Panc1 (cell line): ENCODE measurements at regions not wholly inside any gene's neighbourhood (a gene's known extent, or its start where the extent isn't known, plus 50 kb on each side); places are given as distances from the start of the nearest gene placed in this dataset.

Experiments used
- ATAC-seq: fragments of 200-7000 bp; cut with Tn5 transposase; 2 replicates; pipeline ENCODE4 v1.9.1; 2020; ENCODE audit warnings: mild to moderate bottlenecking, moderate library complexity
- BruUV-seq: library from RNA; stranded (reverse); fragments of 400-500 nt; replicated peaks from 2 replicates; lab custom pipeline; 2021; lab: Mats Ljungman, UMichigan
- CTCF ChIA-PET: fragments of 300-600 bp; sonication (Branson Sonifier 250); formaldehyde crosslinking; loops from one replicate; lab custom pipeline; 2022; ENCODE audit warnings: antibody characterized with exemption; lab: Charles Lee
- POLR2A ChIA-PET: fragments of 300-600 bp; sonication (Branson Sonifier 250); formaldehyde crosslinking; loops from one replicate; lab custom pipeline; 2022; ENCODE audit warnings: antibody characterized with exemption; lab: Charles Lee
- DNase-seq: peaks from one replicate; pipeline ENCODE4 v3.0.0-alpha.2; 2010; ENCODE audit warnings: low read depth, low spot score
- H3K27ac ChIP-seq: 2 replicates; pipeline ENCODE4 v1.5.1; 2011; ENCODE audit warnings: mild to moderate bottlenecking, low read length, inconsistent platforms
- H3K27me3 ChIP-seq: fragments of 200-500 bp; sonication (Bioruptor generic); 2 replicates; pipeline ENCODE4 v1.6.0; 2014; ENCODE audit warnings: low read length, inconsistent platforms; ENCODE audit not compliant: control insufficient read depth, insufficient read depth
- H3K36me3 ChIP-seq: fragments of 200-500 bp; sonication (Bioruptor generic); 2 replicates; pipeline ENCODE4 v1.5.1; 2014; ENCODE audit warnings: inconsistent platforms, mild to moderate bottlenecking, low read length, moderate library complexity; ENCODE audit not compliant: control insufficient read depth, insufficient read depth
- H3K4me1 ChIP-seq: 2 replicates; pipeline ENCODE4 v1.5.1; 2011; ENCODE audit warnings: inconsistent platforms, mild to moderate bottlenecking, low read length, moderate library complexity; ENCODE audit not compliant: control insufficient read depth, insufficient read depth
- H3K4me3 ChIP-seq, 2 experiments: 2 replicates each; pipeline ENCODE4 v1.5.1; 2011 to 2012; ENCODE audit warnings: low read depth in 2 of 2, low read length in 2 of 2, mild to moderate bottlenecking in 2 of 2, inconsistent platforms in 1 of 2, moderate library complexity in 1 of 2
- H3K9me3 ChIP-seq: fragments of 200-500 bp; sonication (Bioruptor generic); 2 replicates; pipeline ENCODE4 v1.5.1; 2014; ENCODE audit warnings: low read depth, mild to moderate bottlenecking, inconsistent platforms, low read length, moderate library complexity; ENCODE audit not compliant: control insufficient read depth, insufficient read depth
- CTCF ChIP-seq: fragments of 450-650 bp; IDR thresholded peaks from 2 replicates; pipeline ENCODE4 v1.5.1; 2017; ENCODE audit warnings: mild to moderate bottlenecking
- POLR2AphosphoS5 ChIP-seq: IDR thresholded peaks from 2 replicates; pipeline ENCODE4 v1.6.1; 2012; ENCODE audit warnings: mild to moderate bottlenecking, low read depth, low read length, moderate library complexity
- REST ChIP-seq, 2 experiments: IDR thresholded peaks; 2 replicates each; pipeline ENCODE4 v1.6.1; 2011 to 2012; ENCODE audit warnings: low read depth in 2 of 2, control low read depth in 1 of 2, low read length in 1 of 2, mild to moderate bottlenecking in 1 of 2, moderate library complexity in 1 of 2; ENCODE audit not compliant: insufficient read depth in 1 of 2
- SIN3A ChIP-seq: IDR thresholded peaks from 2 replicates; pipeline ENCODE4 v1.6.1; 2012; ENCODE audit warnings: low read depth, mild to moderate bottlenecking, low read length, moderate library complexity, borderline replicate concordance; ENCODE audit not compliant: insufficient read depth
- TCF7L2 ChIP-seq: IDR thresholded peaks from 2 replicates; pipeline ENCODE4 v1.6.1; 2011; ENCODE audit warnings: mild to moderate bottlenecking, low read depth, low read length, inconsistent platforms
- in situ Hi-C: cut with HindIII; loops from 2 replicates; pipeline ENCODE4 v1.10.0; 2016; ENCODE audit warnings: low sequenced_read_pairs, low pct_unique_long_range_greater_than_20kb
- intact Hi-C: fragments of 100-400 bp; cut with micrococcal nuclease; formaldehyde crosslinking; loops from one replicate; pipeline ENCODE4 v1.10.0; 2022; ENCODE audit not compliant: unreplicated experiment

GRCh38 chr6:166784691-166785090 is 157.6 kb upstream of the RPS6KA2 start:
- no peaks in the 10 kb centered on the region for H3K4me1 ChIP-seq
- no peak for ATAC-seq
- peaks cover 3% of the 10 kb centered on the region for H3K27me3 ChIP-seq
- intact Hi-C loops (no loop called here), in situ Hi-C loops (no loop called here)
- POLR2A ChIA-PET, result no interaction called here
- no peak overlapping the region for H3K27ac ChIP-seq
- CTCF ChIA-PET, result no interaction called here
- TF ChIP-seq POLR2AphosphoS5, result no peak
- no peak for TF ChIP-seq CTCF
- TF ChIP-seq TCF7L2, result no peak
- TF ChIP-seq REST (IDR thresholded peaks at IDR 0.05; ENCODE audit: insufficient read depth in 1 of 2, low read depth in 2 of 2, low read length in 1 of 2), result no peak
- TF ChIP-seq SIN3A, result no peak
- H3K9me3 ChIP-seq, result no peaks in the 10 kb centered on the region
- BruUV-seq, result no TSS peak
- no peak for DNase-seq
- H3K36me3 ChIP-seq, result no peaks in the 10 kb centered on the region
- no peak overlapping the region for H3K4me3 ChIP-seq

- no peak for ATAC-seq
- in situ Hi-C loops, result no loop called here
- CTCF ChIA-PET, result no interaction called here
Observed at GRCh38 chr6:166782520-166782919, 155.5 kb upstream of the RPS6KA2 start.

More at GRCh38 chr6:166782520-166782919, 155.5 kb upstream of the RPS6KA2 start:
- intact Hi-C loops, result no loop called here
- H3K36me3 ChIP-seq, result no peaks in the 10 kb centered on the region
- POLR2A ChIA-PET, result no interaction called here
- BruUV-seq, result no TSS peak
- H3K27ac ChIP-seq, result no peak overlapping the region
- H3K4me1 ChIP-seq, result no peaks in the 10 kb centered on the region
- TF ChIP-seq POLR2AphosphoS5, result no peak
- no peak for TF ChIP-seq REST (IDR thresholded peaks at IDR 0.05; ENCODE audit: insufficient read depth in 1 of 2, low read depth in 2 of 2, low read length in 1 of 2)
- no peak for TF ChIP-seq SIN3A
- TF ChIP-seq TCF7L2, result no peak
- TF ChIP-seq CTCF, result no peak
- no peaks in the 10 kb centered on the region for H3K9me3 ChIP-seq
- no peak for DNase-seq
- H3K27me3 ChIP-seq, result peaks cover 3% of the 10 kb centered on the region
- H3K4me3 ChIP-seq, result no peak overlapping the region
